Ovary (tissue), 7 donors: ENCODE measurements at regions not wholly inside any gene's neighbourhood (a gene's known extent, or its start where the extent isn't known, plus 50 kb on each side); places are given as distances from the start of the nearest gene placed in this dataset.

Experiments
- DNase-seq, 5 donors: peaks; one replicate each; pipeline ENCODE4 v3.0.0-alpha.2; 2019 to 2020
- H3K27ac ChIP-seq, 2 donors: fragments of 200-600 bp; one replicate each; pipeline versions ENCODE4 v1.5.1 to v1.8.0; 2019 to 2022
- H3K27me3 ChIP-seq: fragments of 200-600 bp; one replicate; pipeline ENCODE4 v1.8.0; 2022
- H3K36me3 ChIP-seq: fragments of 200-600 bp; sonication (generic); one replicate; pipeline ENCODE4 v1.5.1; 2019
- H3K4me1 ChIP-seq: one replicate; pipeline ENCODE4 v1.8.1; 2013; ENCODE audit warnings: mild to moderate bottlenecking, moderate library complexity; ENCODE audit not compliant: insufficient read depth
- H3K4me3 ChIP-seq: fragments of 200-600 bp; sonication (generic); one replicate; pipeline ENCODE4 v1.5.1; 2017
- H3K9me3 ChIP-seq, 2 donors: fragments of 200-600 bp in 1 of 2; sonication (generic) in 1 of 2; one replicate each; pipeline versions ENCODE4 v1.5.1 to v1.8.1; 2013 to 2019; ENCODE audit warnings: mild to moderate bottlenecking in 1 of 2, moderate library complexity in 1 of 2
- EP300 ChIP-seq: sonication (generic); formaldehyde crosslinking; IDR thresholded peaks from one replicate; pipeline ENCODE4 v1.6.1; 2017; ENCODE audit warnings: antibody characterized with exemption
- POLR2A ChIP-seq: fragments of 450-650 bp; IDR thresholded peaks from one replicate; pipeline ENCODE4 v1.6.1; 2017; ENCODE audit warnings: antibody characterized with exemption, mild to moderate bottlenecking, moderate library complexity
- WGBS, 3 donors: extraction: QIAGEN DNeasy Blood & Tissue Kit in 1 of 3; methylation state at CpG; one replicate each; pipeline versions ENCODE4 v1.1.5 to v1.1.7; 2013 to 2017; 5-methylcytosine and 5-hydroxymethylcytosine counted together
- intact Hi-C, 4 donors: fragments of 100-400 bp; cut with DNase I; formaldehyde crosslinking; loops; one replicate each; pipeline versions ENCODE4 v1.11.0 to v1.15.1; 2022 to 2023
- TF ChIP-seq, protein P1 (sequence below), 3 donors: fragments of 450-650 bp in 2 of 3; fragments of 200-600 bp in 1 of 3; IDR thresholded peaks; one replicate each; pipeline versions ENCODE4 v1.5.1 to v1.8.0; 2016 to 2022; ENCODE audit warnings: antibody characterized with exemption in 3 of 3, mild to moderate bottlenecking in 1 of 3
- donor health status: DM: no; HTN: no; CAD: no; lungs with moderate emphysema.
- donor health status: DM: no; HTN: no; CAD: no.
- donor health status: Bipolar disorder and iron deficiency.
- donor health status: DM: no; HTN: no; CAD: no.
- donor health status: DM: yes; HTN: yes; CAD: no.

DNA sequence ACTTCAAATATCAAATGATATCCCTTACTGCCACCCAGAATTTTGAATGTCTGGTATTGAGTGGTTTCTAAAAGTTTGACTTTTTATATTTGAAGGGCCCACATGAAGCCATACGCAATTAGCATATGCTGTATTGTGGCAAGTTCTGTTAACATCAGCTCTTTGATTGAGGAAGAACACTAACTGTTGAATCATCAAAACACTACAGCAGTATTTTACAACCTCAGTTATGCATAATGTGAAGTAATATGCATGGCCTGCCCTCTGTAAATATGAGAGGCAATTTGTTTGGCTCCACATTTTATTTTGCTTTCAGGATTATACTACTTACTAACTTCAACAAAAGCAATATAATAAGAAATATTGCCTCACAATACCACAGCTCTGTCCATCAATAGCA is 62.2 kb upstream of the DMD start:
- Histone ChIP-seq H3K9me3 (no peaks in the 10 kb centered on the region), H3K4me3 (no peak overlapping the region), H3K36me3 (no peaks in the 10 kb centered on the region), H3K4me1 (no peaks in the 10 kb centered on the region), H3K27ac (no peak overlapping the region), H3K27me3 (no peaks in the 10 kb centered on the region)
- TF ChIP-seq EP300 (no peak), POLR2A (no peak)
- TF ChIP-seq, protein P1, sequence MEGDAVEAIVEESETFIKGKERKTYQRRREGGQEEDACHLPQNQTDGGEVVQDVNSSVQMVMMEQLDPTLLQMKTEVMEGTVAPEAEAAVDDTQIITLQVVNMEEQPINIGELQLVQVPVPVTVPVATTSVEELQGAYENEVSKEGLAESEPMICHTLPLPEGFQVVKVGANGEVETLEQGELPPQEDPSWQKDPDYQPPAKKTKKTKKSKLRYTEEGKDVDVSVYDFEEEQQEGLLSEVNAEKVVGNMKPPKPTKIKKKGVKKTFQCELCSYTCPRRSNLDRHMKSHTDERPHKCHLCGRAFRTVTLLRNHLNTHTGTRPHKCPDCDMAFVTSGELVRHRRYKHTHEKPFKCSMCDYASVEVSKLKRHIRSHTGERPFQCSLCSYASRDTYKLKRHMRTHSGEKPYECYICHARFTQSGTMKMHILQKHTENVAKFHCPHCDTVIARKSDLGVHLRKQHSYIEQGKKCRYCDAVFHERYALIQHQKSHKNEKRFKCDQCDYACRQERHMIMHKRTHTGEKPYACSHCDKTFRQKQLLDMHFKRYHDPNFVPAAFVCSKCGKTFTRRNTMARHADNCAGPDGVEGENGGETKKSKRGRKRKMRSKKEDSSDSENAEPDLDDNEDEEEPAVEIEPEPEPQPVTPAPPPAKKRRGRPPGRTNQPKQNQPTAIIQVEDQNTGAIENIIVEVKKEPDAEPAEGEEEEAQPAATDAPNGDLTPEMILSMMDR (IDR thresholded peaks at IDR 0.05) = no peak
- intact Hi-C loops = no loop called here
- WGBS, 3 donors = 68 to 77% (median 71%) methylated on average over 1 of the region's 1 CpG
- no peak for DNase-seq

GRCh38 chrX:33272986-33273385 is 61.6 kb upstream of the DMD start:
- H3K4me3 ChIP-seq = no peak overlapping the region
- H3K9me3 ChIP-seq = no peaks in the 10 kb centered on the region
- H3K27me3 ChIP-seq = no peaks in the 10 kb centered on the region
- intact Hi-C loops = no loop called here
- H3K27ac ChIP-seq = no peak overlapping the region
- H3K4me1 ChIP-seq = no peaks in the 10 kb centered on the region
- TF ChIP-seq EP300 (no peak), POLR2A (no peak)
- TF ChIP-seq, protein P1 (IDR thresholded peaks at IDR 0.05) = no peak
- 54 to 64% (median 58%) methylated on average over 1 of the region's 1 CpG for WGBS, 3 donors
- no peaks in the 10 kb centered on the region for H3K36me3 ChIP-seq
- no peak for DNase-seq
